CD14-positive monocyte (primary cell): ENCODE measurements at regions not wholly inside any gene's neighbourhood (a gene's known extent, or its start where the extent isn't known, plus 50 kb on each side); places are given as distances from the start of the nearest gene placed in this dataset.

Experiments used
- DNase-seq, 3 donors: peaks; one replicate each; pipeline ENCODE4 v3.0.0-alpha.2; 2011 to 2022
- H2AFZ ChIP-seq: 2 replicates; pipeline ENCODE4 v1.6.0; 2012; ENCODE audit warnings: mild to moderate bottlenecking, low read depth, low read length, inconsistent platforms; ENCODE audit not compliant: insufficient read depth, poor library complexity, severe bottlenecking
- H3K27ac ChIP-seq, 2 donors: 1 replicate in 1 of 2; 2 replicates in 1 of 2; pipeline ENCODE4 v1.5.1; 2012 to 2013; ENCODE audit warnings: low read length in 2 of 2, control low read depth in 1 of 2, inconsistent platforms in 1 of 2, low read depth in 1 of 2, mild to moderate bottlenecking in 1 of 2
- H3K27me3 ChIP-seq, 2 donors: one replicate each; pipeline versions ENCODE4 v1.6.0 to v1.6.1; 2011 to 2013; ENCODE audit warnings: low read length in 2 of 2; ENCODE audit not compliant: control insufficient read depth in 2 of 2, insufficient read depth in 2 of 2
- H3K36me3 ChIP-seq, 2 donors: replicated peaks in 1 of 2; 1 replicate in 1 of 2; 2 replicates in 1 of 2; pipeline versions ENCODE4 v1.5.1 to v1.6.1; 2012 to 2013; ENCODE audit warnings: low read length in 2 of 2, control low read depth in 1 of 2, inconsistent platforms in 1 of 2, mild to moderate bottlenecking in 1 of 2; ENCODE audit not compliant: insufficient read depth in 2 of 2, control insufficient read depth in 1 of 2
- H3K4me1 ChIP-seq, 2 donors: 1 replicate in 1 of 2; 2 replicates in 1 of 2; pipeline versions ENCODE4 v1.5.1 to v1.6.1; 2012 to 2013; ENCODE audit warnings: low read length in 2 of 2, control low read depth in 1 of 2, inconsistent platforms in 1 of 2, mild to moderate bottlenecking in 1 of 2, moderate library complexity in 1 of 2; ENCODE audit not compliant: insufficient read depth in 2 of 2, control insufficient read depth in 1 of 2
- H3K4me2 ChIP-seq: replicated peaks from 2 replicates; pipeline ENCODE3; 2012; ENCODE audit warnings: low read length, moderate library complexity, mild to moderate bottlenecking; ENCODE audit not compliant: poor library complexity, severe bottlenecking; ENCODE audit errors: extremely low read depth
- H3K4me3 ChIP-seq, 3 experiments: fragments of 200-600 bp in 1 of 3; sonication (generic) in 1 of 3; replicated peaks in 1 of 3; 1 replicate in 2 of 3; 2 replicates in 1 of 3; pipeline ENCODE4 v1.5.1; 2011 to 2013; ENCODE audit warnings: low read length in 3 of 3, mild to moderate bottlenecking in 3 of 3, control low read depth in 2 of 3, low read depth in 2 of 3, inconsistent platforms in 1 of 3, moderate library complexity in 1 of 3
- H3K79me2 ChIP-seq: 2 replicates; pipeline ENCODE4 v1.6.0; 2012; ENCODE audit warnings: mild to moderate bottlenecking, control low read depth, inconsistent platforms, low read length, moderate library complexity; ENCODE audit not compliant: insufficient read depth
- H3K9ac ChIP-seq: 2 replicates; pipeline ENCODE4 v1.6.0; 2017; ENCODE audit warnings: low read length, mild to moderate bottlenecking; ENCODE audit not compliant: insufficient read depth, poor library complexity, severe bottlenecking
- H3K9me3 ChIP-seq, 2 donors: replicated peaks in 1 of 2; 1 replicate in 1 of 2; 2 replicates in 1 of 2; pipeline versions ENCODE4 v1.5.1 to v1.6.1; 2012 to 2013; ENCODE audit warnings: low read length in 2 of 2, control low read depth in 1 of 2; ENCODE audit not compliant: control insufficient read depth in 1 of 2, insufficient read depth in 1 of 2
- H4K20me1 ChIP-seq: 2 replicates; pipeline ENCODE4 v1.6.0; 2012; ENCODE audit warnings: mild to moderate bottlenecking, low read length, control low read depth, moderate library complexity; ENCODE audit not compliant: insufficient read depth
- H3K27ac Mint-ChIP-seq, 7 donors: one replicate each; pipeline ENCODE4 v1.8.0; 2020; ENCODE audit warnings: mild to moderate bottlenecking in 7 of 7, mixed read lengths in 7 of 7, moderate library complexity in 6 of 7, inconsistent platforms in 2 of 7
- H3K27me3 Mint-ChIP-seq, 3 donors: one replicate each; pipeline ENCODE4 v1.8.0; 2021 to 2022; ENCODE audit warnings: low read depth in 3 of 3, mild to moderate bottlenecking in 3 of 3, mixed read lengths in 3 of 3, moderate library complexity in 3 of 3, inconsistent platforms in 1 of 3
- H3K36me3 Mint-ChIP-seq, 2 donors: one replicate each; pipeline ENCODE4 v1.8.0; 2020; ENCODE audit warnings: mixed read lengths in 2 of 2, inconsistent platforms in 1 of 2, mild to moderate bottlenecking in 1 of 2
- H3K4me1 Mint-ChIP-seq: one replicate; pipeline ENCODE4 v1.8.0; 2020; ENCODE audit warnings: mild to moderate bottlenecking, mixed read lengths
- H3K4me3 Mint-ChIP-seq, 2 donors: one replicate each; pipeline ENCODE4 v1.8.0; 2020; ENCODE audit warnings: mild to moderate bottlenecking in 2 of 2, mixed read lengths in 2 of 2, moderate library complexity in 1 of 2
- H3K9me3 Mint-ChIP-seq, 7 donors: one replicate each; pipeline ENCODE4 v1.8.0; 2020 to 2022; ENCODE audit warnings: mixed read lengths in 7 of 7, mild to moderate bottlenecking in 6 of 7, moderate library complexity in 6 of 7, inconsistent platforms in 2 of 7
- WGBS: methylation state at CpG from one replicate; pipeline ENCODE4 v1.1.5; 2013; ENCODE audit warnings: missing lambda C conversion rate; ENCODE audit not compliant: insufficient coverage; 5-methylcytosine and 5-hydroxymethylcytosine counted together
- intact Hi-C, 2 donors: fragments of 100-400 bp; cut with micrococcal nuclease; formaldehyde crosslinking; loops; one replicate each; pipeline versions ENCODE4 v1.15.0 to v1.15.1; 2023
- TF ChIP-seq, protein P1 (sequence below): fragments of 200-600 bp; IDR thresholded peaks from one replicate; pipeline ENCODE4 v1.8.0; 2022; ENCODE audit warnings: antibody characterized with exemption, mild to moderate bottlenecking

DNA sequence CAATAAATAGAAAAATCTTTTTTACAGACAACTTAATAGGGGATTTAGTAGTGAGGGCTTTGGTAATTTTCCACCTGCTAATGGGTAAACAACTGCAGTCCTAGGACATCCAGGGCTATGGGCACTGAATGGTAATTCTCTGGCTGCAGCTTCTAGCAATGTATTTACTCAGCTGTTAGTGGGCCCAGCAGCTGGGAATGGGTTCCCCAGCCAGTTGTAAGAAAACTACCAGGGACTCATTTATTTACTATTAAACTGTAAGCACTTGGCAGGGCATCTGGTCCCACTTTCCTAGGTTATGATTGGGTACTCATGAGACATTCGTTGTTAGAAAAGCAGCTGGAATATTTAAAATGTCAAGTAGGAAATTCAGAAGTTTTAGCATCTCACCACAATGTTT lies 363.8 kb upstream of the TRIB2 start:
- H3K4me3 ChIP-seq: no peak overlapping the region
- no peaks in the 10 kb centered on the region for H3K79me2 ChIP-seq
- H3K9me3 Mint-ChIP-seq: peaks cover 0 to 6% (median 4%) of the 10 kb centered on the region in 7 donors
- H3K4me1 Mint-ChIP-seq: no peaks in the 10 kb centered on the region
- H3K36me3 ChIP-seq: no peaks in the 10 kb centered on the region
- peaks cover 0 to 4% of the 10 kb centered on the region in 2 donors for H3K9me3 ChIP-seq
- no peak overlapping the region for H3K27ac Mint-ChIP-seq
- H3K36me3 Mint-ChIP-seq: no peaks in the 10 kb centered on the region
- H4K20me1 ChIP-seq: no peaks in the 10 kb centered on the region
- TF ChIP-seq, protein P1, sequence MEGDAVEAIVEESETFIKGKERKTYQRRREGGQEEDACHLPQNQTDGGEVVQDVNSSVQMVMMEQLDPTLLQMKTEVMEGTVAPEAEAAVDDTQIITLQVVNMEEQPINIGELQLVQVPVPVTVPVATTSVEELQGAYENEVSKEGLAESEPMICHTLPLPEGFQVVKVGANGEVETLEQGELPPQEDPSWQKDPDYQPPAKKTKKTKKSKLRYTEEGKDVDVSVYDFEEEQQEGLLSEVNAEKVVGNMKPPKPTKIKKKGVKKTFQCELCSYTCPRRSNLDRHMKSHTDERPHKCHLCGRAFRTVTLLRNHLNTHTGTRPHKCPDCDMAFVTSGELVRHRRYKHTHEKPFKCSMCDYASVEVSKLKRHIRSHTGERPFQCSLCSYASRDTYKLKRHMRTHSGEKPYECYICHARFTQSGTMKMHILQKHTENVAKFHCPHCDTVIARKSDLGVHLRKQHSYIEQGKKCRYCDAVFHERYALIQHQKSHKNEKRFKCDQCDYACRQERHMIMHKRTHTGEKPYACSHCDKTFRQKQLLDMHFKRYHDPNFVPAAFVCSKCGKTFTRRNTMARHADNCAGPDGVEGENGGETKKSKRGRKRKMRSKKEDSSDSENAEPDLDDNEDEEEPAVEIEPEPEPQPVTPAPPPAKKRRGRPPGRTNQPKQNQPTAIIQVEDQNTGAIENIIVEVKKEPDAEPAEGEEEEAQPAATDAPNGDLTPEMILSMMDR: no peak
- peaks cover 1 to 4% (median 1%) of the 10 kb centered on the region in 3 donors for H3K27me3 Mint-ChIP-seq
- no peak overlapping the region for H3K4me2 ChIP-seq
- DNase-seq: no peak
- H3K27me3 ChIP-seq: no peaks in the 10 kb centered on the region
- H3K9ac ChIP-seq: no peak overlapping the region
- no peaks in the 10 kb centered on the region for H3K4me1 ChIP-seq
- no peak overlapping the region for H2AFZ ChIP-seq
- no peak overlapping the region for H3K27ac ChIP-seq
- H3K4me3 Mint-ChIP-seq: no peak overlapping the region
- WGBS: 100% methylated on average over 1 of the region's 1 CpG
- intact Hi-C loops: no loop called here

- Histone ChIP-seq H3K79me2 (no peaks in the 10 kb centered on the region), H3K4me3 (no peak overlapping the region), H3K27me3 (no peaks in the 10 kb centered on the region), H3K27ac (no peak overlapping the region), H3K36me3 (no peaks in the 10 kb centered on the region), H3K9me3 (no peaks in the 10 kb centered on the region), H4K20me1 (no peaks in the 10 kb centered on the region), H3K4me1 (no peaks in the 10 kb centered on the region), H2AFZ (no peak overlapping the region), H3K9ac (no peak overlapping the region), H3K4me2 (no peak overlapping the region)
- DNase-seq: no peak
- TF ChIP-seq, protein P1: no peak
- Mint-ChIP-seq H3K27ac (no peak overlapping the region), H3K27me3 (peaks cover 0 to 2% (median 0%) of the 10 kb centered on the region in 3 donors), H3K4me1 (no peaks in the 10 kb centered on the region), H3K36me3 (no peaks in the 10 kb centered on the region), H3K4me3 (no peak overlapping the region), H3K9me3 (peaks cover 0 to 6% (median 3%) of the 10 kb centered on the region in 7 donors)
- WGBS: 71% methylated on average over 1 of the region's 4 CpGs
- intact Hi-C loops: no loop called here
Measured at GRCh38 chr2:12361506-12361905, 355.2 kb upstream of the TRIB2 start.
